ENCODE measurements at regions not wholly inside any gene's neighbourhood (a gene's known extent, or its start where the extent isn't known, plus 50 kb on each side); places are given as distances from the start of the nearest gene placed in this dataset.
"Not testable (repeated sequence)": the region's sequence is repeated elsewhere in the genome, so short reads cannot be mapped to it uniquely, and the experiment has no call there.

GRCh38 chr12:72865921-72866320, 593.8 kb downstream of the TRHDE start:
- DNase-seq (ENCODE audit: low spot score) = no peak

GRCh38 chr12:72869024-72869423, 596.9 kb downstream of the TRHDE start:
- no peak for DNase-seq (ENCODE audit: low spot score)

- DNase-seq (ENCODE audit: low spot score) = no peak
These were observed 600.2 kb downstream of the TRHDE start for GRCh38 chr12:72872238-72872887.

- no peak for DNase-seq (ENCODE audit: low spot score)
These were observed 600.8 kb downstream of the TRHDE start for GRCh38 chr12:72872996-72873395.

- DNase-seq (ENCODE audit: low spot score) = no peak
These were observed 603.9 kb downstream of the TRHDE start for GRCh38 chr12:72876092-72876491.

- no peak for DNase-seq (ENCODE audit: low spot score)
These were observed 616.5 kb downstream of the TRHDE start for GRCh38 chr12:72888693-72889092.

GRCh38 chr12:72889791-72890190, 617.6 kb downstream of the TRHDE start:
- no peak for DNase-seq (ENCODE audit: low spot score)

- DNase-seq (ENCODE audit: low spot score) = no peak
These were observed 629.5 kb downstream of the TRHDE start for GRCh38 chr12:72901685-72902084.

- no peak for DNase-seq (ENCODE audit: low spot score)
These were observed 653.5 kb downstream of the TRHDE start for GRCh38 chr12:72925716-72926115.

GRCh38 chr12:72931838-72932237, 659.7 kb downstream of the TRHDE start:
- not testable (repeated sequence) for DNase-seq (ENCODE audit: low spot score)

- no peak for DNase-seq (ENCODE audit: low spot score)
These were observed 665.3 kb downstream of the TRHDE start for GRCh38 chr12:72937486-72937885.

- no peak for DNase-seq (ENCODE audit: low spot score)
These were observed 685.3 kb downstream of the TRHDE start for GRCh38 chr12:72957454-72957853.

- no peak for DNase-seq (ENCODE audit: low spot score)
These were observed 694.5 kb downstream of the TRHDE start for GRCh38 chr12:72966684-72967083.

- DNase-seq (ENCODE audit: low spot score) = no peak
These were observed 702.9 kb downstream of the TRHDE start for GRCh38 chr12:72974954-72975555.

GRCh38 chr12:72978999-72979398, 706.8 kb downstream of the TRHDE start:
- no peak for DNase-seq (ENCODE audit: low spot score)

- no peak for DNase-seq (ENCODE audit: low spot score)
These were observed 710.2 kb downstream of the TRHDE start for GRCh38 chr12:72982356-72982755.

GRCh38 chr12:72986963-72987362, 714.8 kb downstream of the TRHDE start:
- no peak for DNase-seq (ENCODE audit: low spot score)

GRCh38 chr12:72989458-72989947, 717.3 kb downstream of the TRHDE start:
- no peak for DNase-seq (ENCODE audit: low spot score)

GRCh38 chr12:72995029-72995428, 722.9 kb downstream of the TRHDE start:
- DNase-seq (ENCODE audit: low spot score) = not testable (repeated sequence)

- no peak for DNase-seq (ENCODE audit: low spot score)
These were observed 723.4 kb downstream of the TRHDE start for GRCh38 chr12:72995616-72996015.

- not testable (repeated sequence) for DNase-seq (ENCODE audit: low spot score)
These were observed 729.6 kb downstream of the TRHDE start for GRCh38 chr12:73001806-73002205.

GRCh38 chr12:73002504-73002903, 730.3 kb downstream of the TRHDE start:
- DNase-seq (ENCODE audit: low spot score) = not testable (repeated sequence)

- not testable (repeated sequence) for DNase-seq (ENCODE audit: low spot score)
These were observed 737.1 kb downstream of the TRHDE start for GRCh38 chr12:73009138-73009834.

Data from D341Med (cell line).